GM13977 (cell line): ENCODE measurements at regions not wholly inside any gene's neighbourhood (a gene's known extent, or its start where the extent isn't known, plus 50 kb on each side); places are given as distances from the start of the nearest gene placed in this dataset.

Experiments
- DNase-seq: peaks from one replicate; pipeline ENCODE4 v3.0.0; 2012; ENCODE audit warnings: low spot score
- in situ Hi-C: fragments of 300-500 bp; cut with MboI; formaldehyde crosslinking; loops from one replicate; pipeline ENCODE4 v1.12.0; 2022; ENCODE audit warnings: low sequenced_read_pairs, low pct_unique_long_range_greater_than_20kb, mixed read lengths, inconsistent platforms; ENCODE audit not compliant: unreplicated experiment
- TF ChIP-seq, protein P1 (sequence below): IDR thresholded peaks from 2 replicates; pipeline ENCODE4 v1.5.1; 2012; ENCODE audit warnings: mild to moderate bottlenecking, control low read depth; ENCODE audit not compliant: insufficient read depth; ENCODE audit errors: extremely low read depth, missing control alignments

DNA sequence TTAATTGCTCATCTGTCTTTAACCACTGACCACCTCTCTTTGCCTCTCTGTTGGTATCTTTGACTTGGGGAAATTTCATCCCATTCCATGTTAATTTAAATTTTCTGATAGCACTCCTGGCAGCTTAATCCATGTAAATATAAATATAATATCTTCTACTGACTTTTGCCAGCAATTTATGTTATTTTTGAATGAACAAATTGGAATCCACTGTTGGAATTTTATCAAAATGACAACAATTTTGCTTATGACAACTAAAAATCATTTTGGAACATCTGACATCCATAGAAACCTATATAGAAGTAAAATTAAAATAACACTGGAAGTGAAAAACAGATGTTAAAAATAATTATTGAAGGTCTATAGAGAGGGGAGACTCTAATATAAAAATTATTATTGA lies 176.5 kb upstream of the AKR1E2 start:
- in situ Hi-C loops, result no loop called here
- no peak for DNase-seq
- TF ChIP-seq, protein P1, sequence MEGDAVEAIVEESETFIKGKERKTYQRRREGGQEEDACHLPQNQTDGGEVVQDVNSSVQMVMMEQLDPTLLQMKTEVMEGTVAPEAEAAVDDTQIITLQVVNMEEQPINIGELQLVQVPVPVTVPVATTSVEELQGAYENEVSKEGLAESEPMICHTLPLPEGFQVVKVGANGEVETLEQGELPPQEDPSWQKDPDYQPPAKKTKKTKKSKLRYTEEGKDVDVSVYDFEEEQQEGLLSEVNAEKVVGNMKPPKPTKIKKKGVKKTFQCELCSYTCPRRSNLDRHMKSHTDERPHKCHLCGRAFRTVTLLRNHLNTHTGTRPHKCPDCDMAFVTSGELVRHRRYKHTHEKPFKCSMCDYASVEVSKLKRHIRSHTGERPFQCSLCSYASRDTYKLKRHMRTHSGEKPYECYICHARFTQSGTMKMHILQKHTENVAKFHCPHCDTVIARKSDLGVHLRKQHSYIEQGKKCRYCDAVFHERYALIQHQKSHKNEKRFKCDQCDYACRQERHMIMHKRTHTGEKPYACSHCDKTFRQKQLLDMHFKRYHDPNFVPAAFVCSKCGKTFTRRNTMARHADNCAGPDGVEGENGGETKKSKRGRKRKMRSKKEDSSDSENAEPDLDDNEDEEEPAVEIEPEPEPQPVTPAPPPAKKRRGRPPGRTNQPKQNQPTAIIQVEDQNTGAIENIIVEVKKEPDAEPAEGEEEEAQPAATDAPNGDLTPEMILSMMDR, result no peak

DNA sequence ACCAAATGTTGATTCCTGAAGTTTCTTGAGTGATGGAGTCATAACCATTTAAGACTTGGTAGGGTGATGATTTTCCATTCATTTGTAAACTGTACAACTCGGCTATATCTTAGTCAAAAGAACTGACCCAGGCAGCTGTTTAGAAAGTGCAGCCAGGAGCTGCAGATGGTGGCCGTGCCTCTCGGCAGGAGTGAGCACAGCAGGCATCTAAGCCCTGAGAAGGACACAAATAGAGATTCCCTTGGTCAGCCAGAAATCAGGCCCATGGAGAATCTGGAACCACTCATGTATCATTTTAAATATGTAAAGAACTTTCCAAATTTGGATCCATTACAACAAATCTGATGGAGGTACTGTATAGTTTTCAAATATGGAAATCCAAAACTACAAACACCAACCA lies 177.0 kb upstream of the AKR1E2 start:
- in situ Hi-C loops, result no loop called here
- TF ChIP-seq, protein P1, result no peak
- DNase-seq, result no peak

DNA sequence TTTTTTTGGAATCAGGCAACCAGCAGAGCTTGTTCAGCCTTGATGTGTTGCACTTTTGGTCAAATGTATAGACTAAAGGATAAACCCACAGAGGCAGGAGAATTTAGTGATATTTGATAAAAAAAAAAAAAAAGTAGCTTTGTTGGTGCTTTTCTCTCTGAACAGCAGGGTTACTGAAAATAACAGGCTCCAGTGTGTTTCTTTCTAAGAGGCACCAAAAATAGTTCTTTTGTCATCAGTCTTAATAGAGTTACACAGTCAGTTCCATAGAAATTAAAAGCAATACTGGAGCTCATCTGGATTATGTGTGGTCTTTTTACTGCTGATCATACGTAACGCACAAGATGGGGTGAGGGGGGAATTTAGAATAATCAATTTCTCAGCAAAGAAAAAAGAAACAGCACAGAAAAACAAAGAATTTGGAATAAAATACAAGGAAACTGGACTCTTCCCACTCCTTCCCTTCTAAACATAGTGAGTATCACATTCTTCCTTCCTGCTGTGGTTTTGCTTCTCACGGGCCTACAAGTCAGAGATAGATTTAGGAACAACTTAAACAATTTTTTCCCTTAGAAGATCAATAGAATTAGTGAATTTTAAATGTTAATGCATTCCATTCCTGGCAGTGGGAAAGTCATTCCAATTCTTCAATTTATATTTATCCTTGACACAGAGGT lies 178.8 kb upstream of the AKR1E2 start:
- in situ Hi-C loops, result no loop called here
- TF ChIP-seq, protein P1, result no peak
- no peak for DNase-seq

DNA sequence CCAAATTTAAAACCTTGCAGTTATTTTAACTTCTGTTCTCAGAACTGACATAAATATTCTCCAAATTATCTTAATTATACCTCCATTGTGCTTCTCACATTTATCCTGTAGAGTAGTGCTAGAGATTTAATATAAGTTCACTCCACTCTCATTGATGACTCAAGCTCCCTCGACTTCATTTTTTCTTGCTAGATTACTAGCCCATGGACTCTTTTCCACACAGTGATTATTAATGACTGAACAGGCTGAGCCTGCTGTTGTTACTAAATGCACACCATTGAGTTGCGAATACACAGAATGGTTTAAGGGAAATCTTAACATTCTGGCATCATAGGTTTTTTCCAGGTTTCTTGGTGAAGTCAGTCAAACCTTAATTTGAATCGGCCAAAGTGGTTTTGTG lies 179.5 kb upstream of the AKR1E2 start:
- in situ Hi-C loops, result no loop called here

DNA sequence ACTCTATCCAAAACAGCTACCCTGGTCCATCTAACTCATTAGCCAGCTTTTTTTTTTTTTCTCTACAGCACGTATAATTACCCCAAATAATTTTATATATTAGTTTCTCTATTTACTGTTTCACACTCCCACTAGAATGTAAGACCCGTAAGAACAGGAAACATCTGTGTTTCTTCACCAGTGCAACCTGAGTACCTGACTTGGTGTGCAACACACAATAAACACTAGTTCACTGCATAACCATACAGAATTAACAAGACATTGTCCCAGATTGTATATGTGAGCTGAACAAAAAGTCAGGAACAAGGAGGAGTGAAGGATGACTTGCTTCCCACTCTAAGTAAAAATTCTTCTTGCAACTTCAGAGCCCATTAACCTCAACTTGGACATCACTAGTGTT lies 180.2 kb upstream of the AKR1E2 start:
- in situ Hi-C loops, result no loop called here
- TF ChIP-seq, protein P1, result no peak
- no peak for DNase-seq

More for the DNA sequence above, 179.5 kb upstream of the AKR1E2 start:
- DNase-seq, result no peak
- TF ChIP-seq, protein P1, result no peak

DNA sequence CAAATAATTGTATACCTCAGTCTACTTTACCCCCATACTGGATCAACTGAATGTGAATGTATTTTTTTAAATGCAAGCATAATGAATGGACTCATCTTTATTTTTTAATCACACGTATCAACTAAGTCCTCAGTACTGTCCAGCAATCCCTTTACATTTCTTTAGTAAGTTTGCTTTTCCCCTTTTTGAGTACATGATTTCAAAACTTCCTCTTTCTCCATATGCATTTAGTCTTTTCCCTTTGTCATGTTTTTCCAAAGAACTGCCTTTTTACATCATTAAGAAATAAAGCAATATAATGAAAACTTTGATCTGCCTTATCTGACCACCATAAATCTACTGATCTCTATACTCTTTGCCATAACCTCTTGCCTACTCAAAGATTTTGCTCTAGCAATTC lies 182.5 kb upstream of the AKR1E2 start:
- DNase-seq, result no peak
- TF ChIP-seq, protein P1, result no peak
- in situ Hi-C loops, result no loop called here
